ENCODE measurements at regions not wholly inside any gene's neighbourhood (a gene's known extent, or its start where the extent isn't known, plus 50 kb on each side); places are given as distances from the start of the nearest gene placed in this dataset.
"Not testable (repeated sequence)": the region's sequence is repeated elsewhere in the genome, so short reads cannot be mapped to it uniquely, and the experiment has no call there.

DNA sequence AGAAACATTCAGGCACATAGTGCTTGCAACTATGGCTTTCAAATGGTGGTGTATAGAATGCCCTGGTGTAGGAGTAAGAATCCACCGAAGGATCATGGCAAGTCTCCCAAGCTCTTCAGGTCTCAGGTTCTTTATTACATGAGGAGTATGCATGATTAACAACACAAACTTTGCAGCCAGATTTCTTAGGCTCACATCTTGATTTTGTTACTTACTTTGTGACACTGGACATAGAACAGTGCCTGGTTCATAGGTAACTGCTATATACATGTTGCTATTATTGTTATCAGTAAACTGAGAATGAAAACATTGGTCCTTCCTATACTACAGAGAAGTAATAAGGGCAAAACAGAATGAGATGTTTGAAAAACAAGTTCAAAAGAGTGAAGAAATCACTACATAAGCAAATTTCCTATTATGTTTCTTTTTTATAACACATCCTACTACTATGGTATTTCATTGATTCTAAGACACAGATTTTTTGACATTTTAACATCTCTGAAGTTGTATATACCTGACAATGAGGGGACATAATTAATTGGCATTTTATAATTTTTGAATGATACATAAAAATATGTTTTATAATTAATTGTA is 284.9 kb downstream of the C1D start:
- no peaks in the 10 kb centered on the region for H3K79me2 ChIP-seq (ENCODE audit: insufficient read depth, low read length)
- H3K4me3 ChIP-seq (replicated peaks in 1 of 3; ENCODE audit: low read depth in 2 of 3, low read length in 3 of 3) = no peak overlapping the region
- H3K36me3 ChIP-seq (replicated peaks in 1 of 2; ENCODE audit: control insufficient read depth in 1 of 2, insufficient read depth in 2 of 2, low read length in 2 of 2) = no peaks in the 10 kb centered on the region
- Mint-ChIP-seq H3K36me3 (no peaks in the 10 kb centered on the region), H3K27me3 (ENCODE audit: low read depth in 3 of 3) (peaks cover 0 to 7% (median 1%) of the 10 kb centered on the region in 3 donors), H3K4me1 (no peaks in the 10 kb centered on the region), H3K27ac (no peak overlapping the region), H3K9me3 (peaks cover 0 to 2% (median 0%) of the 10 kb centered on the region in 7 donors), H3K4me3 (no peak overlapping the region)
- H3K9me3 ChIP-seq (replicated peaks in 1 of 2; ENCODE audit: control insufficient read depth in 1 of 2, insufficient read depth in 1 of 2, low read length in 2 of 2) = no peaks in the 10 kb centered on the region
- no peak for DNase-seq
- H4K20me1 ChIP-seq (ENCODE audit: insufficient read depth, low read length) = no peaks in the 10 kb centered on the region
- TF ChIP-seq CTCF (IDR thresholded peaks at IDR 0.05) = no peak
- 100% methylated on average over 1 of the region's 1 CpG for WGBS (ENCODE audit: insufficient coverage)
- no peak overlapping the region for H3K4me2 ChIP-seq (replicated peaks; ENCODE audit: extremely low read depth, low read length, poor library complexity, severe bottlenecking)
- no peak overlapping the region for H2AFZ ChIP-seq (ENCODE audit: insufficient read depth, low read depth, low read length, poor library complexity, severe bottlenecking)
- H3K27me3 ChIP-seq (ENCODE audit: control insufficient read depth in 2 of 2, insufficient read depth in 2 of 2, low read length in 2 of 2) = no peaks in the 10 kb centered on the region
- H3K27ac ChIP-seq (ENCODE audit: low read depth in 1 of 2, low read length in 2 of 2) = no peak overlapping the region
- intact Hi-C loops (cut with micrococcal nuclease) = no loop called here
- no peak overlapping the region for H3K9ac ChIP-seq (ENCODE audit: insufficient read depth, low read length, poor library complexity, severe bottlenecking)
- no peaks in the 10 kb centered on the region for H3K4me1 ChIP-seq (ENCODE audit: control insufficient read depth in 1 of 2, insufficient read depth in 2 of 2, low read length in 2 of 2)

DNA sequence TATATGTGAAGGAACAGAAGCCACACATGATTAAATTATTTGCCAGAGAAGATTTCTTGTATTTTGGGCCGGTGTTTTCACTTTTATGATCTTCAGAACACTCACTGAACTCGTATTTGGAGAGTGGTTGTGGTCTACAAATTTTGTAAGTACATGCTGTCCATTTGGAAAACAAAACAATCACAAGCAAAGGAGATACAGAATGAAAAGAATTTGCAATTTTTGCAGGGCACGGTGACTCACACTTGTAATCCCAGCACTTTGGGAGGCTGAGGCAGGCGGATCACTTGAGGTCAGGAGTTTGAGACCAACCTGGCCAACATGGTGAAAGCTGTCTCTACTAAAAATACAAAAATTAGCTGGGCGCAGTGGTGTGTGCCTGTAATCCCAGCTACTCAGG is 282.0 kb downstream of the C1D start:
- H3K79me2 ChIP-seq (ENCODE audit: insufficient read depth, low read length); H4K20me1 ChIP-seq (ENCODE audit: insufficient read depth, low read length); H3K27ac ChIP-seq (ENCODE audit: low read depth in 1 of 2, low read length in 2 of 2); H3K27me3 ChIP-seq (ENCODE audit: control insufficient read depth in 2 of 2, insufficient read depth in 2 of 2, low read length in 2 of 2); H3K4me1 ChIP-seq (ENCODE audit: control insufficient read depth in 1 of 2, insufficient read depth in 2 of 2, low read length in 2 of 2); H3K27ac Mint-ChIP-seq; DNase-seq; H3K27me3 Mint-ChIP-seq (ENCODE audit: low read depth in 3 of 3); H3K4me2 ChIP-seq (replicated peaks; ENCODE audit: extremely low read depth, low read length, poor library complexity, severe bottlenecking); H3K9me3 ChIP-seq (replicated peaks in 1 of 2; ENCODE audit: control insufficient read depth in 1 of 2, insufficient read depth in 1 of 2, low read length in 2 of 2); H3K9me3 Mint-ChIP-seq; H3K36me3 ChIP-seq (replicated peaks in 1 of 2; ENCODE audit: control insufficient read depth in 1 of 2, insufficient read depth in 2 of 2, low read length in 2 of 2); H3K4me3 ChIP-seq (replicated peaks in 1 of 3; ENCODE audit: low read depth in 2 of 3, low read length in 3 of 3); H3K36me3 Mint-ChIP-seq; H3K4me1 Mint-ChIP-seq; intact Hi-C loops (cut with micrococcal nuclease); H3K4me3 Mint-ChIP-seq; H2AFZ ChIP-seq (ENCODE audit: insufficient read depth, low read depth, low read length, poor library complexity, severe bottlenecking); H3K9ac ChIP-seq (ENCODE audit: insufficient read depth, low read length, poor library complexity, severe bottlenecking): not testable (repeated sequence)
- 100% methylated on average over 2 of the region's 5 CpGs for WGBS (ENCODE audit: insufficient coverage)
